ENCODE measurements at regions not wholly inside any gene's neighbourhood (a gene's known extent, or its start where the extent isn't known, plus 50 kb on each side); places are given as distances from the start of the nearest gene placed in this dataset.

- no peak for ATAC-seq
- no peak for DNase-seq
Measured at GRCh38 chr9:73565026-73565425, 413.4 kb downstream of the ANXA1 start.

GRCh38 chr9:73565833-73566465 is 414.3 kb downstream of the ANXA1 start:
- ATAC-seq (no peak), DNase-seq (no peak)

- no peak for ATAC-seq
- DNase-seq: no peak
Measured at GRCh38 chr9:73566627-73567026, 415.0 kb downstream of the ANXA1 start.

GRCh38 chr9:73573235-73573634 is 421.6 kb downstream of the ANXA1 start:
- ATAC-seq: no peak
- no peak for DNase-seq

GRCh38 chr9:73575101-73576060 is 423.7 kb downstream of the ANXA1 start:
- DNase-seq (no peak), ATAC-seq (no peak)

- DNase-seq (no peak), ATAC-seq (no peak)
Measured at GRCh38 chr9:73577848-73578247, 426.2 kb downstream of the ANXA1 start.

GRCh38 chr9:73579823-73580222 is 428.2 kb downstream of the ANXA1 start:
- no peak for DNase-seq
- ATAC-seq: no peak

- no peak for ATAC-seq
Measured at GRCh38 chr9:73583576-73583975, 431.9 kb downstream of the ANXA1 start.

GRCh38 chr9:73595036-73595545 is 443.4 kb downstream of the ANXA1 start:
- ATAC-seq (no peak), DNase-seq (no peak)

More at GRCh38 chr9:73583576-73583975, 431.9 kb downstream of the ANXA1 start:
- DNase-seq: no peak

GRCh38 chr9:73596321-73596720 is 444.7 kb downstream of the ANXA1 start:
- DNase-seq (no peak), ATAC-seq (no peak)

GRCh38 chr9:73597039-73597438 is 445.4 kb downstream of the ANXA1 start:
- DNase-seq (no peak), ATAC-seq (no peak)

GRCh38 chr9:73597771-73598170 is 446.1 kb downstream of the ANXA1 start:
- no peak for ATAC-seq
- no peak for DNase-seq

GRCh38 chr9:73609381-73609780 is 457.7 kb downstream of the ANXA1 start:
- no peak for ATAC-seq
- DNase-seq: no peak

GRCh38 chr9:73611032-73611431 is 459.4 kb downstream of the ANXA1 start:
- ATAC-seq: no peak
- DNase-seq: no peak

- ATAC-seq (no peak), DNase-seq (no peak)
Measured at GRCh38 chr9:73613092-73613701, 461.5 kb downstream of the ANXA1 start.

- no peak for ATAC-seq
- no peak for DNase-seq
Measured at GRCh38 chr9:73615557-73615956, 463.9 kb downstream of the ANXA1 start.

- DNase-seq (no peak), ATAC-seq (no peak)
Measured at GRCh38 chr9:73617586-73617985, 465.9 kb downstream of the ANXA1 start.

GRCh38 chr9:73640971-73641370 is 489.3 kb downstream of the ANXA1 start:
- DNase-seq (no peak), ATAC-seq (no peak)

- ATAC-seq: peak; percentile 49
- no peak for DNase-seq
Measured at GRCh38 chr9:73643379-73644013, 491.8 kb downstream of the ANXA1 start.

GRCh38 chr9:73647560-73647959 is 495.9 kb downstream of the ANXA1 start:
- no peak for DNase-seq
- no peak for ATAC-seq

GRCh38 chr9:73649552-73649951 is 497.9 kb downstream of the ANXA1 start:
- ATAC-seq (no peak), DNase-seq (no peak)

- DNase-seq (no peak), ATAC-seq (no peak)
Measured at GRCh38 chr9:73655363-73655762, 503.7 kb downstream of the ANXA1 start.
